H9 (cell line): ENCODE measurements at regions not wholly inside any gene's neighbourhood (a gene's known extent, or its start where the extent isn't known, plus 50 kb on each side); places are given as distances from the start of the nearest gene placed in this dataset.

Experiments
- DNase-seq: peaks from one replicate; pipeline ENCODE4 v3.0.0-alpha.2; 2017
- H2AFZ ChIP-seq: one replicate; pipeline ENCODE4 v1.6.1; 2013; ENCODE audit warnings: mild to moderate bottlenecking, low read length, control low read depth, moderate library complexity
- H2AK5ac ChIP-seq: 2 replicates; pipeline ENCODE4 v1.6.1; 2013; ENCODE audit warnings: low read length, control low read depth, mixed read lengths; ENCODE audit not compliant: insufficient read length
- H2BK120ac ChIP-seq: one replicate; pipeline ENCODE4 v1.6.1; 2013; ENCODE audit warnings: low read depth, mild to moderate bottlenecking, low read length, control low read depth, inconsistent platforms; ENCODE audit not compliant: poor library complexity, severe bottlenecking
- H2BK12ac ChIP-seq: 2 replicates; pipeline ENCODE4 v1.6.1; 2013; ENCODE audit warnings: low read length, control low read depth, mixed read lengths, low read depth; ENCODE audit not compliant: insufficient read length
- H2BK15ac ChIP-seq: 2 replicates; pipeline ENCODE4 v1.6.1; 2013; ENCODE audit warnings: low read depth, low read length, control low read depth
- H2BK20ac ChIP-seq: one replicate; pipeline ENCODE4 v1.6.1; 2013; ENCODE audit warnings: low read depth, mild to moderate bottlenecking, low read length, control low read depth, inconsistent platforms; ENCODE audit not compliant: poor library complexity, severe bottlenecking
- H2BK5ac ChIP-seq: 2 replicates; pipeline ENCODE4 v1.6.1; 2013; ENCODE audit warnings: low read length, control low read depth, mixed read lengths; ENCODE audit not compliant: insufficient read length
- H3K14ac ChIP-seq: 2 replicates; pipeline ENCODE4 v1.6.1; 2013; ENCODE audit warnings: low read length, control low read depth; ENCODE audit not compliant: insufficient read depth
- H3K18ac ChIP-seq: 2 replicates; pipeline ENCODE4 v1.6.1; 2013; ENCODE audit warnings: low read depth, mild to moderate bottlenecking, mixed read lengths, low read length, control low read depth; ENCODE audit not compliant: insufficient read length
- H3K23ac ChIP-seq: 2 replicates; pipeline ENCODE4 v1.6.1; 2013; ENCODE audit warnings: low read length, control low read depth, mixed read lengths, low read depth; ENCODE audit not compliant: insufficient read length
- H3K23me2 ChIP-seq: 2 replicates; pipeline ENCODE4 v1.6.1; 2013; ENCODE audit warnings: low read depth, mild to moderate bottlenecking, mixed read lengths, low read length, control low read depth; ENCODE audit not compliant: insufficient read length, poor library complexity, severe bottlenecking
- H3K27ac ChIP-seq: 2 replicates; pipeline ENCODE4 v1.5.1; 2013; ENCODE audit warnings: low read length, control low read depth, mixed read lengths, low read depth; ENCODE audit not compliant: insufficient read length
- H3K27me3 ChIP-seq: 2 replicates; pipeline ENCODE4 v1.6.1; 2013; ENCODE audit warnings: low read length, control low read depth, inconsistent platforms; ENCODE audit not compliant: insufficient read depth
- H3K4ac ChIP-seq: 2 replicates; pipeline ENCODE4 v1.6.1; 2013; ENCODE audit warnings: low read depth, mild to moderate bottlenecking, control low read depth, inconsistent platforms, low read length, moderate library complexity
- H3K4me1 ChIP-seq: 2 replicates; pipeline ENCODE4 v1.6.1; 2013; ENCODE audit warnings: low read length, control low read depth, inconsistent platforms; ENCODE audit not compliant: insufficient read depth
- H3K4me2 ChIP-seq: 2 replicates; pipeline ENCODE4 v1.6.1; 2013; ENCODE audit warnings: low read length, control low read depth, mixed read lengths; ENCODE audit not compliant: insufficient read length, insufficient read depth
- H3K56ac ChIP-seq: 2 replicates; pipeline ENCODE4 v1.6.1; 2013; ENCODE audit warnings: low read depth, mild to moderate bottlenecking, mixed read lengths, low read length, control low read depth; ENCODE audit not compliant: insufficient read length
- H3K79me1 ChIP-seq: 2 replicates; pipeline ENCODE4 v1.6.1; 2013; ENCODE audit warnings: low read depth, mild to moderate bottlenecking, moderate library complexity, low read length, control low read depth, inconsistent platforms; ENCODE audit not compliant: insufficient read depth, poor library complexity, severe bottlenecking
- H3K79me2 ChIP-seq: 2 replicates; pipeline ENCODE4 v1.6.1; 2013; ENCODE audit warnings: low read length, control low read depth, inconsistent platforms; ENCODE audit not compliant: insufficient read depth
- H3K9ac ChIP-seq: 2 replicates; pipeline ENCODE4 v1.6.1; 2013; ENCODE audit warnings: low read length, control low read depth, mixed read lengths; ENCODE audit not compliant: insufficient read length; ENCODE audit errors: extremely low read depth
- H3K9me3 ChIP-seq: one replicate; pipeline ENCODE4 v1.6.1; 2013; ENCODE audit warnings: low read depth, low read length, inconsistent platforms; ENCODE audit not compliant: control insufficient read depth
- H3T11ph ChIP-seq: one replicate; pipeline ENCODE4 v1.6.1; 2013; ENCODE audit warnings: mild to moderate bottlenecking, low read length, control low read depth, inconsistent platforms
- H4K20me1 ChIP-seq: one replicate; pipeline ENCODE4 v1.6.1; 2013; ENCODE audit not compliant: control insufficient read depth, insufficient read length, insufficient read depth
- H4K5ac ChIP-seq: 2 replicates; pipeline ENCODE4 v1.6.1; 2013; ENCODE audit warnings: low read depth, mild to moderate bottlenecking, mixed read lengths, low read length, control low read depth; ENCODE audit not compliant: insufficient read length
- H4K8ac ChIP-seq: replicated peaks from 2 replicates; pipeline ENCODE4 v1.6.1; 2013; ENCODE audit warnings: low read length, control low read depth, mixed read lengths, low read depth; ENCODE audit not compliant: insufficient read length
- H4K91ac ChIP-seq: 2 replicates; pipeline ENCODE4 v1.6.1; 2013; ENCODE audit warnings: low read depth, mild to moderate bottlenecking, moderate library complexity, mixed read lengths, low read length, control low read depth; ENCODE audit not compliant: insufficient read length
- H3K27ac Mint-ChIP-seq, 3 experiments: 2 replicates in 2 of 3; 3 replicates in 1 of 3; pipeline ENCODE4 v1.8.0; 2020 to 2021; ENCODE audit warnings: mixed read lengths in 3 of 3, mild to moderate bottlenecking in 1 of 3, moderate library complexity in 1 of 3
- H3K27me3 Mint-ChIP-seq: 2 replicates; pipeline ENCODE4 v1.8.0; 2021; ENCODE audit warnings: low read depth, mild to moderate bottlenecking, moderate library complexity, mixed read lengths
- H3K36me3 Mint-ChIP-seq, 3 experiments: 2 replicates in 2 of 3; 3 replicates in 1 of 3; pipeline ENCODE4 v1.8.0; 2020 to 2021; ENCODE audit warnings: low read depth in 3 of 3, mixed read lengths in 3 of 3; ENCODE audit not compliant: insufficient read depth in 1 of 3
- H3K4me1 Mint-ChIP-seq, 2 experiments: 2 replicates each; pipeline ENCODE4 v1.8.0; 2020; ENCODE audit warnings: mixed read lengths in 2 of 2
- H3K4me3 Mint-ChIP-seq, 2 experiments: 2 replicates in 1 of 2; 3 replicates in 1 of 2; pipeline ENCODE4 v1.8.0; 2020 to 2021; ENCODE audit warnings: mild to moderate bottlenecking in 2 of 2, mixed read lengths in 2 of 2, moderate library complexity in 1 of 2
- H3K9me3 Mint-ChIP-seq, 2 experiments: 2 replicates in 1 of 2; 3 replicates in 1 of 2; pipeline ENCODE4 v1.8.0; 2020; ENCODE audit warnings: mild to moderate bottlenecking in 2 of 2, mixed read lengths in 2 of 2, moderate library complexity in 1 of 2
- CTCF ChIP-seq: fragments of 200-600 bp; sonication (generic); conservative IDR thresholded peaks from 3 replicates; pipeline ENCODE4 v1.8.0; 2021; ENCODE audit warnings: antibody characterized with exemption, mild to moderate bottlenecking
- WGBS: extraction: QIAGEN DNeasy Blood & Tissue Kit; methylation state at CpG from one replicate; pipeline ENCODE4 v1.1.7; 2013; ENCODE audit warnings: missing lambda C conversion rate, low lambda C conversion rate, mixed read lengths; ENCODE audit not compliant: insufficient read length; ENCODE audit errors: extremely low coverage; 5-methylcytosine and 5-hydroxymethylcytosine counted together

GRCh38 chr10:21299330-21299729, 226.2 kb downstream of the SKIDA1 start:
- no peak overlapping the region for H3K4ac ChIP-seq
- WGBS: no CpG with 5 or more reads among the region's 7 CpGs
- no peak overlapping the region for H4K8ac ChIP-seq
- H3K79me1 ChIP-seq: no peaks in the 10 kb centered on the region
- H2AFZ ChIP-seq: no peak overlapping the region
- no peak overlapping the region for H3K23ac ChIP-seq
- H3K27ac Mint-ChIP-seq: peak overlapping the region in 2 of 3 experiments; percentile 31 to 88; a peak in 3 of 7 replicates
- H3K27me3 ChIP-seq: no peaks in the 10 kb centered on the region
- H3K79me2 ChIP-seq: no peaks in the 10 kb centered on the region
- H3K36me3 Mint-ChIP-seq: no peaks in the 10 kb centered on the region
- H3K4me1 Mint-ChIP-seq: peaks cover 42 to 59% of the 10 kb centered on the region in 2 experiments
- no peak overlapping the region for H2BK15ac ChIP-seq
- no peak overlapping the region for H2BK120ac ChIP-seq
- no peaks in the 10 kb centered on the region for H4K20me1 ChIP-seq
- no peaks in the 10 kb centered on the region for H3K23me2 ChIP-seq
- no peak overlapping the region for H3K56ac ChIP-seq
- no peak for TF ChIP-seq CTCF
- no peaks in the 10 kb centered on the region for H3K9me3 ChIP-seq
- H3K14ac ChIP-seq: no peak overlapping the region
- H3K4me1 ChIP-seq: peaks cover 6% of the 10 kb centered on the region; the same call in 1 of the 2 replicates
- H3T11ph ChIP-seq: no peak overlapping the region
- H3K9ac ChIP-seq: no peak overlapping the region
- no peak for DNase-seq
- no peak overlapping the region for H2BK12ac ChIP-seq
- no peaks in the 10 kb centered on the region for H3K27me3 Mint-ChIP-seq
- H4K5ac ChIP-seq: no peak overlapping the region
- H4K91ac ChIP-seq: no peak overlapping the region
- no peak overlapping the region for H2AK5ac ChIP-seq
- no peak overlapping the region for H2BK5ac ChIP-seq
- H3K18ac ChIP-seq: no peak overlapping the region
- no peaks in the 10 kb centered on the region for H3K9me3 Mint-ChIP-seq
- no peak overlapping the region for H3K4me3 Mint-ChIP-seq
- no peak overlapping the region for H3K27ac ChIP-seq
- H2BK20ac ChIP-seq: no peak overlapping the region
- no peak overlapping the region for H3K4me2 ChIP-seq
